ENCODE measurements at regions not wholly inside any gene's neighbourhood (a gene's known extent, or its start where the extent isn't known, plus 50 kb on each side); places are given as distances from the start of the nearest gene placed in this dataset.

GRCh38 chr22:49133541-49133940 lies 694.1 kb downstream of the BRD1 start:
- no peak for ATAC-seq
- Histone ChIP-seq H3K27me3 (ENCODE audit: low read length) (peaks cover 4% of the 10 kb centered on the region; the same call in 1 of the 2 replicates), H3K27ac (ENCODE audit: low read length) (no peak overlapping the region), H2AFZ (ENCODE audit: low read length) (no peak overlapping the region), H3K4me1 (ENCODE audit: insufficient read depth, low read length) (no peaks in the 10 kb centered on the region), H3K9me2 (replicated peaks; ENCODE audit: low read length) (no peaks in the 10 kb centered on the region), H3K4me3 (ENCODE audit: low read length) (no peak overlapping the region), H3K36me3 (ENCODE audit: low read depth, low read length) (no peaks in the 10 kb centered on the region), H3K79me2 (ENCODE audit: low read length) (no peaks in the 10 kb centered on the region), H3F3A (ENCODE audit: low read length, unreplicated experiment) (no peaks in the 10 kb centered on the region), H3K9me3 (ENCODE audit: low read length) (no peaks in the 10 kb centered on the region), H3K9ac (ENCODE audit: low read length) (no peak overlapping the region), H3K4me2 (ENCODE audit: low read length) (no peak overlapping the region), H4K20me1 (ENCODE audit: low read length) (no peaks in the 10 kb centered on the region)
- intact Hi-C loops (cut with micrococcal nuclease), result no loop called here
- POLR2A ChIA-PET (ENCODE audit: unreplicated experiment), result no interaction called here
- BruUV-seq (replicated peaks), result no TSS peak
- TF ChIP-seq EZH2phosphoT487 (IDR thresholded peaks at IDR 0.05; ENCODE audit: borderline replicate concordance, low read length) (no peak), EZH2 (IDR thresholded peaks at IDR 0.05; ENCODE audit: low read length, unreplicated experiment) (no peak)
- TF ChIP-seq, protein P1, sequence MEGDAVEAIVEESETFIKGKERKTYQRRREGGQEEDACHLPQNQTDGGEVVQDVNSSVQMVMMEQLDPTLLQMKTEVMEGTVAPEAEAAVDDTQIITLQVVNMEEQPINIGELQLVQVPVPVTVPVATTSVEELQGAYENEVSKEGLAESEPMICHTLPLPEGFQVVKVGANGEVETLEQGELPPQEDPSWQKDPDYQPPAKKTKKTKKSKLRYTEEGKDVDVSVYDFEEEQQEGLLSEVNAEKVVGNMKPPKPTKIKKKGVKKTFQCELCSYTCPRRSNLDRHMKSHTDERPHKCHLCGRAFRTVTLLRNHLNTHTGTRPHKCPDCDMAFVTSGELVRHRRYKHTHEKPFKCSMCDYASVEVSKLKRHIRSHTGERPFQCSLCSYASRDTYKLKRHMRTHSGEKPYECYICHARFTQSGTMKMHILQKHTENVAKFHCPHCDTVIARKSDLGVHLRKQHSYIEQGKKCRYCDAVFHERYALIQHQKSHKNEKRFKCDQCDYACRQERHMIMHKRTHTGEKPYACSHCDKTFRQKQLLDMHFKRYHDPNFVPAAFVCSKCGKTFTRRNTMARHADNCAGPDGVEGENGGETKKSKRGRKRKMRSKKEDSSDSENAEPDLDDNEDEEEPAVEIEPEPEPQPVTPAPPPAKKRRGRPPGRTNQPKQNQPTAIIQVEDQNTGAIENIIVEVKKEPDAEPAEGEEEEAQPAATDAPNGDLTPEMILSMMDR (conservative IDR thresholded peaks at IDR 0.05; ENCODE audit: low read depth, low read length), result no peak
- CTCF ChIA-PET, result no interaction called here
- no peak for DNase-seq

- H3K4me1 ChIP-seq (ENCODE audit: insufficient read depth, low read length), result no peaks in the 10 kb centered on the region
- BruUV-seq (replicated peaks), result no TSS peak
- H3K9ac ChIP-seq (ENCODE audit: low read length), result no peak overlapping the region
- ATAC-seq (no peak), DNase-seq (no peak)
- H4K20me1 ChIP-seq (ENCODE audit: low read length), result no peaks in the 10 kb centered on the region
- intact Hi-C loops (cut with micrococcal nuclease), result no loop called here
- peaks cover 4% of the 10 kb centered on the region; the same call in 1 of the 2 replicates for H3K27me3 ChIP-seq (ENCODE audit: low read length)
- no peak overlapping the region for H3K4me2 ChIP-seq (ENCODE audit: low read length)
- H3K9me3 ChIP-seq (ENCODE audit: low read length), result no peaks in the 10 kb centered on the region
- no peak overlapping the region for H3K4me3 ChIP-seq (ENCODE audit: low read length)
- CTCF ChIA-PET, result no interaction called here
- TF ChIP-seq EZH2 (IDR thresholded peaks at IDR 0.05; ENCODE audit: low read length, unreplicated experiment) (no peak), EZH2phosphoT487 (IDR thresholded peaks at IDR 0.05; ENCODE audit: borderline replicate concordance, low read length) (no peak)
- TF ChIP-seq, protein P1 (conservative IDR thresholded peaks at IDR 0.05; ENCODE audit: low read depth, low read length), result no peak
- H3K27ac ChIP-seq (ENCODE audit: low read length), result no peak overlapping the region
- no peaks in the 10 kb centered on the region for H3K36me3 ChIP-seq (ENCODE audit: low read depth, low read length)
- POLR2A ChIA-PET (ENCODE audit: unreplicated experiment), result no interaction called here
- no peaks in the 10 kb centered on the region for H3K79me2 ChIP-seq (ENCODE audit: low read length)
- no peaks in the 10 kb centered on the region for H3F3A ChIP-seq (ENCODE audit: low read length, unreplicated experiment)
- no peak overlapping the region for H2AFZ ChIP-seq (ENCODE audit: low read length)
- no peaks in the 10 kb centered on the region for H3K9me2 ChIP-seq (replicated peaks; ENCODE audit: low read length)
Measured at GRCh38 chr22:49132009-49132408, 695.7 kb downstream of the BRD1 start.

- ATAC-seq (no peak), DNase-seq (no peak)
- H2AFZ ChIP-seq (ENCODE audit: low read length), result no peak overlapping the region
- no TSS peak for BruUV-seq (replicated peaks)
- no peak overlapping the region for H3K9ac ChIP-seq (ENCODE audit: low read length)
- no peaks in the 10 kb centered on the region for H4K20me1 ChIP-seq (ENCODE audit: low read length)
- H3K36me3 ChIP-seq (ENCODE audit: low read depth, low read length), result no peaks in the 10 kb centered on the region
- no peaks in the 10 kb centered on the region for H3K79me2 ChIP-seq (ENCODE audit: low read length)
- intact Hi-C loops (cut with micrococcal nuclease), result no loop called here
- TF ChIP-seq EZH2 (IDR thresholded peaks at IDR 0.05; ENCODE audit: low read length, unreplicated experiment) (no peak), EZH2phosphoT487 (IDR thresholded peaks at IDR 0.05; ENCODE audit: borderline replicate concordance, low read length) (no peak)
- TF ChIP-seq, protein P1 (conservative IDR thresholded peaks at IDR 0.05; ENCODE audit: low read depth, low read length), result no peak
- H3K27ac ChIP-seq (ENCODE audit: low read length), result no peak overlapping the region
- CTCF ChIA-PET, result no interaction called here
- H3K4me2 ChIP-seq (ENCODE audit: low read length), result no peak overlapping the region
- no peak overlapping the region for H3K4me3 ChIP-seq (ENCODE audit: low read length)
- no peaks in the 10 kb centered on the region for H3K9me2 ChIP-seq (replicated peaks; ENCODE audit: low read length)
- H3K27me3 ChIP-seq (ENCODE audit: low read length), result no peaks in the 10 kb centered on the region
- no peaks in the 10 kb centered on the region for H3K9me3 ChIP-seq (ENCODE audit: low read length)
- POLR2A ChIA-PET (ENCODE audit: unreplicated experiment), result no interaction called here
- no peaks in the 10 kb centered on the region for H3K4me1 ChIP-seq (ENCODE audit: insufficient read depth, low read length)
- H3F3A ChIP-seq (ENCODE audit: low read length, unreplicated experiment), result no peaks in the 10 kb centered on the region
Measured at GRCh38 chr22:49129736-49130135, 697.9 kb downstream of the BRD1 start.

Measured in PC-3 (cell line).